ENCODE measurements at regions not wholly inside any gene's neighbourhood (a gene's known extent, or its start where the extent isn't known, plus 50 kb on each side); places are given as distances from the start of the nearest gene placed in this dataset.

DNA sequence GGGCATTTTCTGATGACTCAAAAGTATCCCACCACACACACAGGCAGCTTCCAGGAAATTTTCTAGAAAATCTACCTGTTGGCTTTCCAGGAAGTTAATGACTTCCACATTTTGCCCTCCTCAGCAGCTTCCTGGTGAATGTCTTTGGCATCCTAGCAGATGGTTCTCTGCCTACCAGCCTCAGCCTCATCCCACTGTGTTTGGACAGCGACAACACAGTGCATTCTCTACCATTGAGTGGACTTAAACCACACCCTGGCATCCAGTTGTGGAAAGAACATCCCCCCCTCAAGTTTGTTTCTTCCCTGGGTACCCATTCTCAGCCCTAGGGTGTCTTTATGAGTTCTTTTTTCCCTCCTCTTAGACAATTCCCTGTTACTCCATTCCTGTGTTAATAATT, 50.8 kb upstream of the GADL1 start:
- TF ChIP-seq, protein P1, sequence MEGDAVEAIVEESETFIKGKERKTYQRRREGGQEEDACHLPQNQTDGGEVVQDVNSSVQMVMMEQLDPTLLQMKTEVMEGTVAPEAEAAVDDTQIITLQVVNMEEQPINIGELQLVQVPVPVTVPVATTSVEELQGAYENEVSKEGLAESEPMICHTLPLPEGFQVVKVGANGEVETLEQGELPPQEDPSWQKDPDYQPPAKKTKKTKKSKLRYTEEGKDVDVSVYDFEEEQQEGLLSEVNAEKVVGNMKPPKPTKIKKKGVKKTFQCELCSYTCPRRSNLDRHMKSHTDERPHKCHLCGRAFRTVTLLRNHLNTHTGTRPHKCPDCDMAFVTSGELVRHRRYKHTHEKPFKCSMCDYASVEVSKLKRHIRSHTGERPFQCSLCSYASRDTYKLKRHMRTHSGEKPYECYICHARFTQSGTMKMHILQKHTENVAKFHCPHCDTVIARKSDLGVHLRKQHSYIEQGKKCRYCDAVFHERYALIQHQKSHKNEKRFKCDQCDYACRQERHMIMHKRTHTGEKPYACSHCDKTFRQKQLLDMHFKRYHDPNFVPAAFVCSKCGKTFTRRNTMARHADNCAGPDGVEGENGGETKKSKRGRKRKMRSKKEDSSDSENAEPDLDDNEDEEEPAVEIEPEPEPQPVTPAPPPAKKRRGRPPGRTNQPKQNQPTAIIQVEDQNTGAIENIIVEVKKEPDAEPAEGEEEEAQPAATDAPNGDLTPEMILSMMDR (IDR thresholded peaks at IDR 0.05) = no peak
- no peak overlapping the region for H3K27ac ChIP-seq
- H3K4me3 ChIP-seq = no peak overlapping the region
- no peaks in the 10 kb centered on the region for H3K36me3 ChIP-seq
- no peaks in the 10 kb centered on the region for H3K4me1 ChIP-seq
- H3K9me3 ChIP-seq = no peaks in the 10 kb centered on the region
- DNase-seq = no peak
- no peaks in the 10 kb centered on the region for H3K27me3 ChIP-seq
- intact Hi-C loops (cut with DNase I; ENCODE audit: low total_unique reads) = no loop called here

DNA sequence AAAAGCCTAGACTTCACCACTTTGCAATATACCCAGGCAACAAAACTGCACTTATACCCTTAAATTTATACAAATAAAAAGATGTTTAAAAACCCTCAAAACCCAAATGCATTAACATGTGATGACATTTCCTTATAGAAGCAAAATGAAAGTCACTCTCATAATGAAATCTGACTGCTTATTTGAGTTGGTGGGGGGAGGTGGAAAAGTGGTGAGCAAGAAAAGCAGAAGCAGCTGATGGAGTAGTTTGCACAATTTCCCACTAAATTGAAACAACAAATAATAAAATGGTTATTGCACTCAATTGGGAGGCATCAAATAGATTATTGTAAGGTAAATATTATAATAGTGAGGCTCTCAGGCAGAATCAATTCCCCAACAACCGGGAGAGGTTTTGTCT, 54.0 kb upstream of the GADL1 start:
- H3K4me3 ChIP-seq = no peak overlapping the region
- DNase-seq = no peak
- H3K4me1 ChIP-seq = no peaks in the 10 kb centered on the region
- no peaks in the 10 kb centered on the region for H3K27me3 ChIP-seq
- H3K36me3 ChIP-seq = no peaks in the 10 kb centered on the region
- TF ChIP-seq, protein P1 (IDR thresholded peaks at IDR 0.05) = no peak
- H3K27ac ChIP-seq = no peak overlapping the region
- intact Hi-C loops (cut with DNase I; ENCODE audit: low total_unique reads) = no loop called here
- H3K9me3 ChIP-seq = no peaks in the 10 kb centered on the region

DNA sequence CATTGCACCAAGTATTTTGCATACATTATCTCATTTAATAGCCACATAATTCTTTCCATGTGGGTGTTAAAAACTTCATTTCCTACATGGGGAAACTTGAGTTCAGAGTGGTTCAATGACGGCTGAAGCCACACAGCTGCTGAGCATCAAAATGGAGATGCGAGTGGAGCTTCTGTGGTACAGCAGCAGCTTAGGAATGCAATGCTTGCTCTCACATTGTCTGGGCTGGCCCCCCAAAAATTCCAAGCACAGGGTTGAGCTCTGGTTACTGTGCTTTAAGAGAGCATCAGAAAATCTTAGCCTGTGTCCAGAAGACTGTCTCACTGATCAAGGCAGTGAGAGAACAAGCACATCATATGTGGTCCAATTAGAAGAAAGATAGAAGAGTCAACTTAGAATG, 57.4 kb upstream of the GADL1 start:
- TF ChIP-seq, protein P1 (IDR thresholded peaks at IDR 0.05) = no peak
- intact Hi-C loops (cut with DNase I; ENCODE audit: low total_unique reads) = no loop called here
- no peak overlapping the region for H3K27ac ChIP-seq

DNA sequence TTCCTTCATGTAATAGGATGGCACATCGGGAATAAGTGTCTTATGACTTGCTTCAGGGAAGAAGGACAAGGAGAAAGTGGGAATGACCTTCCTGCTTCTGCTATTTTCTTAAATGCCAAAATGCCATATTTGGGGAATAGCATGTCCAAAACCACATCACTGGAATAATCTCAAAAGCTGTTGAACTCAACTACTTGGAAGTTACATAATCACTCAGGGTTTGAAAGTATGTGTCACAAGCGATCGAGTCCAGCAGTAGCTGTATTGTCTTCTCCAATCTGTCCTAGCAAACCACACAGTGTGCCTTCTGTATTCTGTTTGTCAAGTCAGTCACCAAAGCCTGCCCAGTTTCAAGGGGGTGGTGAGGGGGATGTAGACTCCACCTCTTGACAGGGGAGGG, 58.3 kb upstream of the GADL1 start:
- Histone ChIP-seq H3K9me3 (no peaks in the 10 kb centered on the region), H3K27ac (no peak overlapping the region), H3K27me3 (no peaks in the 10 kb centered on the region), H3K36me3 (no peaks in the 10 kb centered on the region), H3K4me1 (no peaks in the 10 kb centered on the region), H3K4me3 (no peak overlapping the region)
- TF ChIP-seq, protein P1 (IDR thresholded peaks at IDR 0.05) = no peak
- intact Hi-C loops (cut with DNase I; ENCODE audit: low total_unique reads) = no loop called here
- DNase-seq = no peak

More for the DNA sequence above, 57.4 kb upstream of the GADL1 start:
- no peak for DNase-seq
- no peaks in the 10 kb centered on the region for H3K9me3 ChIP-seq
- no peaks in the 10 kb centered on the region for H3K36me3 ChIP-seq
- no peaks in the 10 kb centered on the region for H3K4me1 ChIP-seq
- H3K4me3 ChIP-seq = no peak overlapping the region
- no peaks in the 10 kb centered on the region for H3K27me3 ChIP-seq

- intact Hi-C loops (cut with DNase I; ENCODE audit: low total_unique reads) = no loop called here
- no peak for DNase-seq
- H3K27ac ChIP-seq = no peak overlapping the region
- peaks cover 5 to 6% (median 6%) of the 10 kb centered on the region in 3 donors for H3K9me3 ChIP-seq
- H3K4me3 ChIP-seq = no peak overlapping the region
- TF ChIP-seq, protein P1 (IDR thresholded peaks at IDR 0.05) = no peak
- no peaks in the 10 kb centered on the region for H3K27me3 ChIP-seq
- no peaks in the 10 kb centered on the region for H3K4me1 ChIP-seq
- H3K36me3 ChIP-seq = no peaks in the 10 kb centered on the region
Observed at GRCh38 chr3:30954426-30954825, 60.0 kb upstream of the GADL1 start.

GRCh38 chr3:30962084-30962483, 67.6 kb upstream of the GADL1 start:
- no peak for DNase-seq
- Histone ChIP-seq H3K27me3 (no peaks in the 10 kb centered on the region), H3K36me3 (no peaks in the 10 kb centered on the region), H3K4me3 (no peak overlapping the region), H3K9me3 (peaks cover 5 to 6% (median 6%) of the 10 kb centered on the region in 3 donors), H3K4me1 (no peaks in the 10 kb centered on the region), H3K27ac (no peak overlapping the region)
- intact Hi-C loops (cut with DNase I; ENCODE audit: low total_unique reads) = no loop called here
- TF ChIP-seq, protein P1 (IDR thresholded peaks at IDR 0.05) = no peak
